Mucosa of descending colon (tissue), 3 donors: ENCODE measurements at regions not wholly inside any gene's neighbourhood (a gene's known extent, or its start where the extent isn't known, plus 50 kb on each side); places are given as distances from the start of the nearest gene placed in this dataset.
"Not testable (repeated sequence)": the region's sequence is repeated elsewhere in the genome, so short reads cannot be mapped to it uniquely, and the experiment has no call there.

ENCODE experiments used
- ATAC-seq: fragments of 200-7000 bp; cut with Tn5 transposase; one replicate; pipeline ENCODE4 v1.9.1; 2020; ENCODE audit warnings: mild to moderate bottlenecking, moderate library complexity
- DNase-seq, 3 donors: peaks; one replicate each; pipeline ENCODE4 v3.0.0-alpha.2; 2020
- H3K36me3 ChIP-seq: fragments of 200-600 bp; one replicate; pipeline ENCODE4 v1.8.0; 2021; ENCODE audit warnings: low read depth, mild to moderate bottlenecking
- H3K4me1 ChIP-seq: fragments of 200-600 bp; one replicate; pipeline ENCODE4 v1.8.0; 2021; ENCODE audit warnings: low read depth, mild to moderate bottlenecking
- H3K4me3 ChIP-seq: fragments of 200-600 bp; one replicate; pipeline ENCODE4 v1.8.0; 2021; ENCODE audit warnings: mild to moderate bottlenecking
- H3K9me3 ChIP-seq: fragments of 200-600 bp; one replicate; pipeline ENCODE4 v1.8.0; 2021; ENCODE audit warnings: mild to moderate bottlenecking
- intact Hi-C, 2 donors: fragments of 100-400 bp; cut with DNase I in 1 of 2; cut with micrococcal nuclease in 1 of 2; formaldehyde crosslinking; loops; one replicate each; pipeline versions ENCODE4 v1.11.0 to v1.11.1; 2022; cut with DNase I, micrococcal nuclease
- TF ChIP-seq, protein P1 (sequence below): fragments of 200-600 bp; IDR thresholded peaks from one replicate; pipeline ENCODE4 v1.8.0; 2022; ENCODE audit warnings: antibody characterized with exemption, mild to moderate bottlenecking
- donor health status: DM: no; HTN: no; CAD: no; lungs with moderate emphysema.
- donor health status: DM: no; HTN: no; CAD: no.
- donor health status: DM: no; HTN: yes; CAD: no.

DNA sequence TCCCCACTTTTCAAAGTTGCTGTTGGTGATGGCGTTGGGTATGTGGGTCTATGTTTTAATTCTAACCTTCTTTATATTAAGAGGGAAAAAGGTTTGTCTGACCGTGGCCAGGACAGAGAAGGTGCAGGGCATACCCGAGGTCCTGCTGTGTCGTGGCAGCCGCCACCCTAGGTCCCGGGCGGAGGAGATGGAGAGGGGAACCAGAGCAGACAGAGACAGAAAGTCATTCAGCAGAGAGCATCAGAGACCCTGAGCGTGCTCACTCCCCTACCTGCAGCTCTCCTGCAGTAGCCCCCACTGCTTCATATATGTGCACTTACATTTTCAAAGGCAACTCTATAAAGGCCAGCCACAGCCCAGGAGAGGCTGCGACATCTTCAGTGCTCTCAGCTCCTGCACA, 327.2 kb upstream of the TNRC6C start:
- H3K36me3 ChIP-seq: no peaks in the 10 kb centered on the region
- H3K4me1 ChIP-seq: no peaks in the 10 kb centered on the region
- H3K9me3 ChIP-seq: peaks cover 5% of the 10 kb centered on the region
- DNase-seq (no peak), ATAC-seq (no peak)
- intact Hi-C loops: no loop called here
- TF ChIP-seq, protein P1, sequence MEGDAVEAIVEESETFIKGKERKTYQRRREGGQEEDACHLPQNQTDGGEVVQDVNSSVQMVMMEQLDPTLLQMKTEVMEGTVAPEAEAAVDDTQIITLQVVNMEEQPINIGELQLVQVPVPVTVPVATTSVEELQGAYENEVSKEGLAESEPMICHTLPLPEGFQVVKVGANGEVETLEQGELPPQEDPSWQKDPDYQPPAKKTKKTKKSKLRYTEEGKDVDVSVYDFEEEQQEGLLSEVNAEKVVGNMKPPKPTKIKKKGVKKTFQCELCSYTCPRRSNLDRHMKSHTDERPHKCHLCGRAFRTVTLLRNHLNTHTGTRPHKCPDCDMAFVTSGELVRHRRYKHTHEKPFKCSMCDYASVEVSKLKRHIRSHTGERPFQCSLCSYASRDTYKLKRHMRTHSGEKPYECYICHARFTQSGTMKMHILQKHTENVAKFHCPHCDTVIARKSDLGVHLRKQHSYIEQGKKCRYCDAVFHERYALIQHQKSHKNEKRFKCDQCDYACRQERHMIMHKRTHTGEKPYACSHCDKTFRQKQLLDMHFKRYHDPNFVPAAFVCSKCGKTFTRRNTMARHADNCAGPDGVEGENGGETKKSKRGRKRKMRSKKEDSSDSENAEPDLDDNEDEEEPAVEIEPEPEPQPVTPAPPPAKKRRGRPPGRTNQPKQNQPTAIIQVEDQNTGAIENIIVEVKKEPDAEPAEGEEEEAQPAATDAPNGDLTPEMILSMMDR: no peak
- H3K4me3 ChIP-seq: no peak overlapping the region

DNA sequence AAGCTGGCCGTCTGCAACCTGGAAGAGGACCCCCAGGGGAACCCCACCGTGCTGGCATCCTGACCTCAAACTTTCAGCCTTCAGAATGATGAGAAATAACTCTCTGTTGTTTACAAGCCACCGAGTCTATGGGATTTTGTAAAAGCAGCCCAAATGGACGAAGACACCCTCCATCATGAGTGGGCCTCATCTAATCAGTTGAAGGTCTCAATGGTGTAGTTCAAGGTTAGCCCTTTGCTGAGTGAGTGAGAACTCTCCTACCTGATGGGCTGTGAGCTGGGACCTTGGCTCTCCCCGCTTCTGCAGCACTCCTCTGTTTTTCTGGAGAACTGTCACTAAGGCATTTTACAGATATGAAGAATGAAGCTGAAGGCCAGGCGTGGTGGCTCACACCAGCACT, 325.9 kb upstream of the TNRC6C start:
- no peak for ATAC-seq
- intact Hi-C loops: no loop called here
- TF ChIP-seq, protein P1: no peak

DNA sequence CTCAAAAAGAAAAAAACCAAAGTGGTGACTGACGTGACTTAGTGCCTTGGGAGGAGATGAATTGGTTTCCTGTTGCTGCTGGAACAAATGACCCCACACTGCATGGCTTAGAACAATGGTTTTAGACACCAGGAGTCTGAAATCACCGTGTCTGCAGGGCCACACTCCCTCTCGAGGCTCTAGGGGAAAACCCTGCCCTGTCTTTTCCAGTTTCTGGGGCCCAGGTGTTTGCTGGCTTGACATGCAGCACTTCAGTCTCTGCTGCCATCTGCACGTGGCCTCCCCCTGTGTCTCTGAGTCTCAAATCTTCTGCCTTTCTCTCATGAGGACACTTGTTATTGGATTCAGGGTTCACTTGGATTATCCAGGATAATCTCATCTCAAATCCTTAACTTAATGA, 323.8 kb upstream of the TNRC6C start:
- ATAC-seq: no peak
- TF ChIP-seq, protein P1: no peak
- intact Hi-C loops: no loop called here
- H3K9me3 ChIP-seq: no peaks in the 10 kb centered on the region
- no peaks in the 10 kb centered on the region for H3K4me1 ChIP-seq
- no peaks in the 10 kb centered on the region for H3K36me3 ChIP-seq
- DNase-seq: no peak
- no peak overlapping the region for H3K4me3 ChIP-seq

More for the DNA sequence above, 325.9 kb upstream of the TNRC6C start:
- no peak overlapping the region for H3K4me3 ChIP-seq
- no peaks in the 10 kb centered on the region for H3K4me1 ChIP-seq
- DNase-seq: no peak
- no peaks in the 10 kb centered on the region for H3K9me3 ChIP-seq
- H3K36me3 ChIP-seq: no peaks in the 10 kb centered on the region

DNA sequence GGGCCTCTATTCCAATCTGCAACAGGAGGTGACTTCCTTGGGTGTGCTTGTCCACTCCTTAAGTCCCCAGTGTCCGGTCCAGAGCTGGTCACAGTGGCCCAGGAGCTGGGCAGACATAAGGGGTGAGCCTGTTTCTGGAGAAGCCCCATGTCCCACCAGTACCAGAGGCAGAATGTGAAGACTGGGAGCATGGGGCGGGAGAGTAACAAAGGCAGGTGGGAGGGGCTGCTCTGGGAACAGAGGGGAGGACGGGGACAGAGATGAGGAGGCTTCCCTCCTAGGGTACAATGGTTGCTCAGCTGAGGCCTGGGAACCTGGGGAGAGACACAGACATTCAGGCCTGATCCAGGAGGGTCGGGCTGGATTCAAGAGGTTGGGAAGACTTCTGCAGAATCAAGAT, 323.3 kb upstream of the TNRC6C start:
- TF ChIP-seq, protein P1: no peak
- Histone ChIP-seq H3K4me1 (no peaks in the 10 kb centered on the region), H3K4me3 (no peak overlapping the region), H3K9me3 (no peaks in the 10 kb centered on the region), H3K36me3 (no peaks in the 10 kb centered on the region)
- DNase-seq (no peak), ATAC-seq (no peak)
- intact Hi-C loops: no loop called here

DNA sequence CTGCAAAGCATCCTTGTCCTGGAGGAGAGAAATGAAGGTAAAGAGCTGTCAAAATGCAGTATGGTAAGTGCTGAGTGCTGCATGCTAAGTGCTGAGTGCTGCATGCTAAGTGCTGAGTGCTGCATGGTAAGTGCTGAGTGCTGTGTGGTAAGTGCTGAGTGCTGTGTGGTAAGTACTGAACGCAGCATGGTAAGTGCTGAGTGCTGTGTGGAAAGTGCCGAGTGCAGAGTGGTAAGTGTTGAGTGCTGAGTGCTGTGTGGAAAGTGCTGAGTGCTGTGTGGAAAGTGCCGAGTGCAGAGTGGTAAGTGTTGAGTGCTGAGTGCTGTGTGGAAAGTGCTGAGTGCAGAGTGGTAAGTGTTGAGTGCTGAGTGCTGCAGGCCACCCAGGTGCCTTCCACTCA, 322.7 kb upstream of the TNRC6C start:
- H3K36me3 ChIP-seq, ATAC-seq, H3K4me3 ChIP-seq, DNase-seq, H3K9me3 ChIP-seq, intact Hi-C loops, H3K4me1 ChIP-seq: not testable (repeated sequence)

DNA sequence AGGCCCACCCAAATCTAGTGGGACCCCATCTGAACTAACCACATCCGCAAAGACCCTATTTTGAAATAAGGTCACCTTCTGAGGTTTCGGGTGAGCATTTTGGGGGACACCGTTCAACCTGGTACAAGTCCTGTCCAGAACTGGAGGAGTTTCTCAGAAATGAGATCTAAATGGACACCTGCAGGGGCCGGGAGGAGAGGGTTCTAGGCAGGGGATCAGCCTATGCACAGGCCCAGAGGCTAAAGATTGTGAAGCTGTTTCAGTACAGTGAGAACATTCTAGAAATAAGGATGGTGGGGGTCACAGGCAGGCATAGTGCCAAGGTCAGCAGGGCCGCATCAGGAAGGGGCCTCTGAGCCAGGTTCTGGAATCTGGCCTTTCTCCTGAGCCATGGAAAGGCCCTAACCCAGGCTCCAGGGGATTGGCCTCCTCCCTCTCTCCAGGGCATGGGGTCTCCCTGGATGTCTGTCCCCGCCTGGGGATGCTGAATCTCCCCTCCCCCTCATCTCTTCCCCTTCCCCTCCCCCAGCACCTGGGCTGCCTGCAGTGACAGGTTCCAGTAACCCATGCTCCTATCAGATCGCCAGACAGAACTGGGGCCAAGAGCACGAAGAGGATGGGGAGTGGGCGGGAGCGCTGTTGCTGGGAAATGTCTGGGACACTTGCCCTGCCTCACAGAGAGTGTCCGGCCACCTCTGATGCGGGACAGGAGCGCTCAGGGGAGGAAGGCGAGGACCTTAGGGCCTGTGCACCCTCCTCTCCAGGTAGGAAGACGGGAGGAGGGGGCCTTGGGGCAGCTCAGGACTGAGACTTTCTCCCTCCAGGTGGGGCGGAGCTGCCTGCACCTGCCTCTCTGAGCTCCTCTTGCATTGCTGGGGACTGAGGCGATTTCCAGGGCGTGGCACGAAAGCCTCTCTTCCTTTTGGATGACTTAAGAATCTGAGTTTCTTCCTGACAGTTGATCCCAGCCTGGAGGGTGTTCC, 321.4 kb upstream of the TNRC6C start:
- no peak for DNase-seq
- TF ChIP-seq, protein P1: no peak
- no peak for ATAC-seq
- Histone ChIP-seq H3K4me3 (no peak overlapping the region), H3K36me3 (no peaks in the 10 kb centered on the region), H3K9me3 (no peaks in the 10 kb centered on the region), H3K4me1 (no peaks in the 10 kb centered on the region)
- intact Hi-C loops: no loop called here
